NCI-H748 (cell line): ENCODE measurements at regions not wholly inside any gene's neighbourhood (a gene's known extent, or its start where the extent isn't known, plus 50 kb on each side); places are given as distances from the start of the nearest gene placed in this dataset.
"Not testable (repeated sequence)": the region's sequence is repeated elsewhere in the genome, so short reads cannot be mapped to it uniquely, and the experiment has no call there.

ENCODE experiments used
- DNase-seq: peaks from one replicate; lab custom pipeline; 2025; ENCODE audit not compliant: unreplicated experiment; lab: John Stamatoyannopoulos, UW

DNA sequence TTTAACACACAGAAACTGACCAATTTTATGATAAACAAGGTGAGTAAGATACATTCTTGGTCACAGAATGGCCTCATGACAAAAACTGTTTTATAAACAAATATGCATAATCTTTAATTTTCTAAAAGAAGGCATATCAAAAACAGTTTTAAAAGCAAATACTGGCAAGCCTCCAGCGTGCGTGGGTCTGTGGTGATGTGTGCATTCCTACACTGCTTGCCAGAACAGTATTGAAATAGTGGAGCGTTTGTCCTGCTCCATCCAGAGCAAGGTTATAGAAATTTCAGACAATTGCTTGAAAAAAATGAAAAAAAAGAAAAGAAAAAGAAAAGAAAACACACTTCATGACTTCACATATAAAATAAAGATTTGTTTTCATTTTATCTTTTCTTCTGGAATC, 140.9 kb downstream of the MZT1 start:
- no peak for DNase-seq

DNA sequence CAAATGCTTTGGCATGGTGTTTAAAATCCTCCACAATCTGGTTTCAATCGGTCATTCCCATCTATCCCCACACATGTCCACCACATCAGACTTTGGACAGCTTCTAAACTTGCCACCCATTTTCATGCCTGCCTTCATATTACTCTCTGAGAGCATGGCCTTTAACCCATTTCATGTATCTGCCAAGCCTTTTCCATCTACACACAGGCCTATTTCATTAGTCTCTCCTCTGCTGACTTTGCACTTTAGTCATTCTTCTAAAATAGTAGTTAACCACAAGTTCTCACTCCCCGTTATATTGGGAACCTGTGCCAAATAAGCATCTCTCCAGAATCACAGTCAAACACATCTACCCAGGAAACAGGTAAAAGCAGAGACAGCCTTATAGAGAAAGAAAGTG, 142.2 kb downstream of the MZT1 start:
- DNase-seq = no peak

DNA sequence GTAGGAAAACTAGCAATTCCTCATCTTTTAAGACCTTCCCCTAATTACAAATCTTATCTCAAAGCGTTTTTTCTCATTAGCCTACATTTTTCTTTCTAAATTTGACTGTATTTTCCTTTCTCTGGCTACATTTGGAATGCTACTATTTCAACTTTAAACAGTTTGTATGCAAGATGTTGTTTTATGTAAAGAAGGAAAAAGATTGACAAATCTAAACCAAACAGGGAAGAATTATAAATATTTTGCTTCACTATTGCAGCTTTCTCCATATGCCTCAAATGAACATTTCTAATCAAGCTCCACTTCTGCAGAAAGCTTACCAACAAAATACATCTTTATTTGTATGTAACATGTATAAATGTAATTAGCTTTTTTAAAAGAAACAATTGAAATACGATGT, 156.2 kb downstream of the MZT1 start:
- no peak for DNase-seq

DNA sequence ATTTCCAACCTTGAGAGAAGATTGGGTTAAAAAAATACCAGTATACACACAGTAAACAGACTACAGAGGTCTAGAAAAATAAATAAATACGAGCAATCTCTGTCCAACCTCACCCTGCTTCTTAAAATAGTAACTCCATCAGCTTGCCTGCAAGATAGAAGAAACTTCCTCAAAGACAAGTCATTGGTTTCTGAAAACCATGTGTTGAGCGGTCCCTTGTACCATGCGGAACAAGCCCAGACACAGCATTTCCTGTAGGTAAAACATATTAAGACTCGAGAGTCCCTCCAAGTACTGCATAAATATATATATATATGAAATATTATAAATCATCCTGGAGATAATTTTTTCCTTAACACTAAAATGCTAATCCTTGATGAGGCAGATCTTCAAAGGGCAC, 157.4 kb downstream of the MZT1 start:
- no peak for DNase-seq

DNA sequence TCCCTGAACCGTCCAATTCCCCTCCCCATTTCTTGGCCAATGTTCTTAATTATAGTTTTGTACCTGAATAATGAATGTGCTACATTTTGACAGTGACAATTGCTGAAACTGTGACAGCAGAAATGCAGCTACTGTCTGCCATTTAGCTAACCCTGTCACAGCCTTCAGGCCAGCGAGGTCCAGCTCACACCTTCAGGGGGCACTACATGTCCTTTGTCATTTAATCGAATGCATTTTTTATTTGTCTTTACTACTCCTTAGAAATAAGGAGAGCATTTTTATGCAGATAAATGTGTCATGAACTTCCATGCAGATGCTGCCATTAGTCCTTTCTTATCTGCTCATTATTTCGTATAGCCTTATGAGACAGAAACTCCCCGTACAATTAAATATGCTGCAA, 159.9 kb downstream of the MZT1 start:
- DNase-seq = no peak

DNA sequence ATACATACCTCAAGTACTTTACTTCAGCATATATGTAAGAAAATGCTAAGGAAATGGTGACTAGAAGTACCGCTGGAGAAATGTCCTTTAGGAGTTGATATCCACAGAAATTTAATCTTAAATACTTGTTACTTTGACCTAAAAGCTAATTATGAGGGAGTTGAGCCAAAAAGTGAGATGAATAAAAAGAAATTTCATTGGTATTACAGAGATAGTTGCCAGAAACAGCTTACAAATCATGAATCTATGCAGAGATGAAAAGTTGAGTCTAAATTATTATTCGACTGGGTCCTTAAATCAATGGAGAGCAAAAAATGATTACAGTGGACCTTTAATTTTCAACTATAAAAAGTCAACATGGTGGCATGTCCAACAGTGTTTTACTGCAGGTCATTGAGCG, 160.9 kb downstream of the MZT1 start:
- DNase-seq = no peak

DNA sequence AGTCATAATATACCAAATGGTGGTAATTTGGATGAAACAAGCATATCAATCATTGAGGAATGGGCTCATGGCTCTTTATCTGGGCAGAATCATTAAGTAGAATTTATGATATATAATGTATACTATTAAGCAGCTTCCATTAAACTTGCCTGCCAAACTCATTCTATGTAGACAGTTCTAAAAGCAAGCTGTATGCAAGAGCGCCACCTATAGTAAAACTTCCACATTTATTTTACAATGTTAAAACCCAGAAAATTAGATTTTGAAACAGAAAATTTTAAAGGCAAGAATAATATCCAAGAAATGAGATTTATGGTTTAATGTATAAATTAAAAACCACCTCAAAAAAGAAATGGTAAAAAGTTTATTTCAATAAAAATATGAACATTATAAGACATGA, 161.5 kb downstream of the MZT1 start:
- DNase-seq = peak; percentile 71

DNA sequence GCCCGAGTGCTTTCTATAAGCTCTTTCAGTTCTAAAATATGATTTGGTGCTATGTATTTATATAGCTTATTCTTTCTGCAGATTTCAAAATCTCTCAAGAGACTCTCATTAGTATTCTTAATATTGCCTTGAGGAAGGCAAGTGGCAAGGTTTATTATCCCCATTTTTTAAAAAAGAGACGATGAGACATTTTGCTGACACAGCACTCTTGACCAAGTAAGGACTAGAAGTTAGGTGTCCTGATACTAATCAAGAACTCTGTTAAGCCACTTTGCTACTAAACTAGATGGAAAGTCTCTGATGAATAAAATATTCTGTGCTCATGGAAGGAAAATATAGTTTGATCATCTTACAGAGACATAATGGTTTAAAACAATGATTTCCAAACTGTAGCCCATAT, 164.7 kb downstream of the MZT1 start:
- no peak for DNase-seq

DNA sequence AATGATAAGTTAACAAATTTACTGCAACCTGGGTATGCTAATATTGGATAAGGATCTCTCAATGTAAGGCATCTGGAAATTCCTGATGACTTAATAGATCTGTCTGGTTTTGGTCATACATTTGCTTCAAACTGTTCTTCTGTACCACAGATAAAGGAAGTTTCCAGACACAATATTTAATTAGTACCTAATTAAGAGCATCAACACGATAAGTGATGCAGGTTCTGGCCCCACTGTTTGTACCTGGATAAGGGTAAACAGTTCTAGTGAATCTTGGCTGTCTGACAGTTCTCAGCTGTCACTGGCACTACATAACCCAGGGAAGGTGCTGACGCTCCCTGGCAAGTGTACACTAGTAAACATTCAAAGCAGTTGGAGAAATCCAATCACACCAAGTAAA, 165.6 kb downstream of the MZT1 start:
- peak; percentile 17 for DNase-seq

DNA sequence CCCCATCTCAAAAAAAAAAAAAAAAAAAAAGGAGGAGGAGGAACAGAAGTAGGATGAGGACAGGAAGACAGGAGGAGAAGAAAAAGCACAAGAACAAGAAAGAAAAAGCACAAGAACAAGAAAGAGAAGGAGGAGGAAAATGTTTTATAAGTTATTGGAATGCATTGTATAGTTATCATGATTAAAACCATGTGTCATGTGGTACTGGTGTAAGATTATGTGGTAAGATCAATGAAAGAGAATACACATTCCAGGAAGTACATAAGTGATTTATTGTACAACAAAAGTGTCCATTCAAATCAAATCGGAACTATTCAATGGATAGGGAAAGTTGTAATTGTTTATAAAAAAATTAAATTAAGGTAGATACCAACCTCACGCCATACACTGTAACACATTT, 167.7 kb downstream of the MZT1 start:
- no peak for DNase-seq

DNA sequence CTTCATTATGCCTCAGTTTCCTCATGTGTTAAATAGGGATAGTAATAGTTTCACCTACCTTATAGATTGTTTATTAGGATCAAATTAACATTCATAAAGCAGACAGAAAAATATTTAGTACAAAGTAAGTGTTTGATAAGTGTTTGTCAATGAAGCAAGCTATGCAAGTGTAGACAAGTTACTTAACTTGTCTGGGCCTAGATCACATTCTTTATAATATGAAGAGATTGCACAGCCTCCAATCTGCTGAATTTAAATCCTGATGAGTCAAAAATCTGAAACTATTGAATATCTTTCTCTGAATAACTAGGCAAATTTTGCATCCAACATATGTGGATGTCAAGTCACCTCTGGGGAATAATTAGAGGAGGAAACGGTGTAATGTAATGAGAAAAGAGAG, 170.5 kb downstream of the MZT1 start:
- no peak for DNase-seq

DNA sequence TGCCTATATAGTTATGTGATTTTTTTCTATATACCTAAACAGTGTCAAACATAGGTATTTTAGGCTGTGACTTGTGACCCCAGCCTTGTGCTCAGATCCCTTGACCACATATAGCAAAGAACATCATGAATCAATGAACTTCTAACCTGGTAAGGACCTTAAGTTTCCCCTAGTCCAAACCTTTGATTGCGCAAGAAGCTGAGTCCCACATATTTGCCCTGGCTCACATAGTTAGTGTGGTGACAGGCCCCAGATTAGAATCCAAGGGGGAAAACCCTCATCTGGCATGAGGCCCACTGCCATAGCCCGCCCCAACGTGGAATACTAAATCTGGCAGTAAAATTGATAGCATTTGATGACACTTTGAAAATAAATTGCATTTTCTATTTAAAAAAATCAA, 171.8 kb downstream of the MZT1 start:
- no peak for DNase-seq

DNA sequence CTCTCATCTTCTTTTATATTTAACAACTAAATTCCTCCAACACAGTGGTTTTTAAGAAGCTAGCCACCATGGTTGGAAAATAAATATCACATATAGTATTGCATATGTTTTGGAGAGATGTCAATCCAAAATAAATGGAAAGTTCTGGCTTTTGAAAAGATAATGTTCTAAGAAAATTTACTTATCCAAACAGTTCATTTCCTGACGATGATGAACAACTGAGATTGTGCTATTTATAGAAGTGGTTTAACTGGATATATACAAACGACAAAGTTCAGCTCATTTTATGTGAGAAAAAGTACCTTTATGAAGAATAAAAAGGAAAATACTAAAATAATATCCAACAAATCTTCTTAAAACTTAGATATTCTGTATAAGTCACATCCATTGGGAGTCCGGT, 174.7 kb downstream of the MZT1 start:
- no peak for DNase-seq

DNA sequence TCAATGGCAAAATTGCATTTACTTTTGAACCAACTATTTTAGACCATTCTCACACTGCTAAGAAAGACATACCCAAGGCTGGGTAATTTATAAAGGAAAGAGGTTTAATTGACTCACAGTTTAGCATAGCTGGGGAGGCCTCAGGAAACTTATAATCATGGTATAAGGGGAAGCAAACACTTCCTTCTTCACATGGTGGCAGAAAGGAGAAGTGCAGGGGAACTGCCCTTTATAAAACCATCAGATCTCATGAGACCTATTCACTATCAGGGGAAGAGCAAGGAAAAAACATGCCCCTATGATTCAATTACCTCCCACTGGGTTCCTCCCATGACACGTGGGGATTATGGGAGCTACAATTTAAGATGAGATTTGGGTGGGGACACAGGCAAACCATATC, 181.5 kb downstream of the MZT1 start:
- DNase-seq = not testable (repeated sequence)

DNA sequence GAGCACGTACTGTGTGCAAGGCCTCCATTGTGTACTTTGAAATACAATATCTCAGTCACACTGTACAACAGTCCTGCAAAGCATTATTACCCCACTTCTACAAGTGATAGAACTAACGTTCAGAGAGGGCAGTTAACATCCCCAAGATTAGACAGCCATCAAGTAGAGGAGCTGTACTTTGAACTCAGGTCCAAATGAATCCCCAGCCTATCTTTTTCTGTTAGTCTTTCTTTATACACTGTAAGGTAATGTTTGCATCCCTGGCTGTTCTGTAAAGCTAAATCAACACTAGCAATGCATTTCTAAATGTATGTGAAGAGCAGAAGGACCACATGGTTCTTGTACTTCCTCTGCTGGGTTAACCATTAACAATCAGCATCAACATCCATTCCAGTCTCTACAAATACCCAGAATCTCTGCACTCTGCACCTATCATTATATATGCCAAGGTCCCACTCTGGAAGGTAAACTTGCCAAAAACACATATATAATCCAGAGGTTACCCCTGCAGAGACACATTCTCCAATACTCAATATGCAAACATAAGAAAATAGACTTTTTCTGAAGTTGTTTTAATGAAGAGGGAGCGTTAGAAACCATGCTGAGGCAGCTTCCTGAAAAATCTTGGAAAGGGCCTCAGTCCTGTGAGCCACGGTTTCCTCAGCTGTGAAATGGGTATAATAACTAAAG, 182.3 kb downstream of the MZT1 start:
- DNase-seq = no peak

DNA sequence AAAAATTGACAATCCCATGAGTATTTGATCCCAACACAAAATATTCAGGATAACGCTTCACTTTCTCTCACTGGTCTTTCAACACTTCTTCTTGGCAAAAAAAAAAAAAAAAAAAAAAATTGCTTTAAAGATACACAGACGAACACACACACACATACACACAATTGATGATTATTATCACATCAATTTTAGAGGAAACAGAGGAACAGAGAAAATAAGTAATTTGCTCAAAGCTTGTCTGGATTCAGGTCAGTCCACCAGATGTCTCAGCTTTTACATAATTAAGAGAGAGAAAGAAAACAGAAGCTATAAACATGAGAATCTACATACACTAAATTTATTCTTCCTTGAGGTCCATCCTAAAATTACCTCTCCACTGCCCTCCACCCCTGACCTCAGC, 183.4 kb downstream of the MZT1 start:
- no peak for DNase-seq

DNA sequence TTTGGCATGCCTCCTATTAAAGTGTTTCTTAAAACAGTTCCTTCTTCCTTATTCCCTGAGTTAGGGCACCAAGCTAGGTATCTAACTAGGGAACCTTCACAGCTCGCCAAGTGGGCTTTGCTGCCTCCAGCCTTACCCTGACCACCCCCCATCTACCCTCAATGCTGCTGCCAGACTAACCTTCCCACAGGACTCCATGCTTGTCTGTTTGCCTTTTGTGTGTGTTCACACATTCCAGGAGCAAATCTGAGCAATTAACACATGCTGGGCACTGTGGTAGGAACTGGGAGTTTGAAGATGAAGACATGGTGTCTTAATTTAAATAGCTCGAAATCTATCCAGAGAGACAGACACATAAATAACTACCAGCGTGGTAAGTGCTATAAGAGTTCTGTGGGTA, 185.2 kb downstream of the MZT1 start:
- no peak for DNase-seq

DNA sequence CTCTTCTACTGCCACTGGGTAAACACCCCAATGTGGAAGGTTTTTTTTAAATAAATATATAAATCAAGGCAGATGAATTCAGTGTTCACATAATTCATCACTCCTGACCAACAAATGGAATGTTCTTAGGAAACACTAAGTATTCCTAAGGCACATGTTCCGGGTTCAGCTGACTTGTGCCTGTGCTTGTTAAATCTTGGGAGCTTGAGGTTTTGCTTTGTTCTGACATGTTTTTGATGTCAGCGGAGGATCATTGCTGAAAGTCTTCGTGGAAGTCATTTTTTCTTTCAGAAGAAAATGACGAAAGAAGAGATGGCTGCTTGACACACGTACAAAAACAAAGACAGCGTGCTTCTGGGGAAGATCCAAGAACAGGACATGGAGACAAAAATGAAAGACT, 185.8 kb downstream of the MZT1 start:
- no peak for DNase-seq

DNA sequence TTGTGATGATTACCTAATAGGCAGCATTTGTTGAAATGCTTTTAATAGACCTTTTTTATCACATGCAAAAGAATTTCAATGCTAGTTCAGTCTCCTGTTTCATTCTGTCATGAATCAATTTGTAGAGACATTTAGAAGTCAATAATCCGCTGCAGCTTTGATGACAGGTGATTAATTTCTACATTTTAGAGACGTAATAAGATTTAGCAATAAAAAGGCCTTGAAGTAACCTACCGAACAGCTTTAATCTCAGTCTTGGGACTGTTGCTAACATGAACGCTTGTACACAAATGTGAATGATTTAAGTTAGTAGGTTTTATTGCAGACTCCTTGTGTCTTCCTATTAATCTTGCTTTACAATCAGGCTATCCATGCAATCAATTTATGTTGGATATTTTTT, 186.5 kb downstream of the MZT1 start:
- no peak for DNase-seq

DNA sequence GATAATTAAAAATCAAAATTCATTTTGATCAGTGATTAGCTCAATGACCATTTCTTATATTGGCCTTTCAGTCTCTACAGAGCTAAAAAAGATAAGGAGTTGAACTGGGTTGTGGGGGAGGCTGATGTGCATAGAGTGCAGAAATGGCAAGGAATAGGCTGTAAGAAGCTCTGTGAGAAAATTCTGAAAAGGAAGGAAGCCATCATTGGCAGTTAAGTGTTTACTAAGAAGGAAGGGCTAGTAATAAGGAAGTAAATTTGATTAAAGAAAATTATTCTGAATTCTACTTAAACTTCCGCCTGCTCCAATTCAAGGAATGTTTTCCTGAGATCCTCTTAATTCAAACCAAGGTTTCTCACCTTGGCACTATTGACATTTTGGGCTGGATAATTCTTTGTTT, 187.5 kb downstream of the MZT1 start:
- DNase-seq = no peak

DNA sequence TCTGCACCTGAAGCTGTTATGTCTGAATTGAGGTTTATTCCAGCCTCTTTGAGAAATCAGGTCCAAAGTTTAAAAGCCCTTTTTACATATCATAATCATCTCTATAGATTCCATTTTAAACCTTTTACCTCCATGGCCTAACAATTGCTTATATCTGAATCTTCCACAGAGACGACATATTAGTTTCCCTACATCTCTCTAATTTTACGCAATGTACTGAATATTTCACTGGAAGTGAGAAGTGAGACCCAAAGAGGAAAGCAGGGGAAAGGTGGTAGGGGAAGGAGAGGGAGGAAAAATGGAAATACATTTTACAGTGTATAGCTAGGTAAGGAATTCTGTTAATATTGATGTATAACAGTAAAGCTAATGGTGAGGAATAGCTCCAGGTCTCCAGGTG, 189.6 kb downstream of the MZT1 start:
- no peak for DNase-seq

DNA sequence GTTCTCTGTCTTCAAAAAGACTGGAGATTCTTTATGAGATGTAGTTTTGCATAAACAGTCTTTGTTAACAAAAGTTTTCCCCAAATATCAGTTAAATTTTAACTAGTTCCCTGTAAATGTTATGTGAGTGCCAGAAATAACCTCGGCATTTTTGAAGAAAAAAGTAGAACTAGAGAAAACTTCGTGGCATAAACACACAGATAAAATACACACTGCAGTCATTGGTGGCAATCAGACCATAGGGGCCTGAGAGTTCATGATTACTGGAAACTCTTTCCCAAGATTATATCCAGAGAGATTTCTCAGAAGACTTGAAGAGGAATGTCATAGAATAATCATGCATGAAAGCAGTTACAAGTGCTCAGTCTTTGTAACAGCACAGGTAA, 190.0 kb downstream of the MZT1 start:
- DNase-seq = no peak

DNA sequence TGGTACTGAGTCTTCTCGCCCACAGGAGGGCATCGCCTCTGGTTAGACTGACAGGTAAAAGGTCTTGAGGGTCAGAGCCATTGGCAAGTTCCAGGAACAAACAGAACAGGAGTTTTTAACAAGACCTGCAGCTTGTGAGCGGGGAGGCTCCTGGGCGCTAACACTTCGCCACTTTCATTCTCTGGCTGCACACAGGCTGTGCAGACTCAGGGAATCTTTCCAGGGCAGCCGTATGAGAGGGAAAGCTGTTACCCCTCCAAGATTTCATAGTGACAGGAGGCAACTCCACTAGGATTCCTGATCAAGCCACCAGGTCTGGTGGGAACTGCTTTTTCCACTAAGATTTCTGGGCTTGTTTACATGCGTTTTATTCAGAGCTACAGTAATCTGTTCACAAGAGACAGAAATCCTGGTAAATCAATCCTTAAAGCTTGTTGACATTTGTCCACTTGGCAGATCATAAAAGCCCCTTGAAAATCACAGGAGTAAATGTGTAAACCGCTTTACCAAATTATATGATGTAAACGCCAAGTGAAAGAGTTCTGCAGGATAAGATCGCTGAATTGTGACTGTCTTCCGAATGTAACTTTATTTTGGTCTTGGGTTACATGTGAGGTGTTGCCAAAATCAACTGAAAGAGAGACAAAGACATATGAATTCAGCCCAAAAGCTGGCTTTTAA, 190.6 kb downstream of the MZT1 start:
- no peak for DNase-seq
